CD4-positive, alpha-beta T cell treated with Interleukin-6 for 4 hours (primary cell): ENCODE measurements at regions not wholly inside any gene's neighbourhood (a gene's known extent, or its start where the extent isn't known, plus 50 kb on each side); places are given as distances from the start of the nearest gene placed in this dataset.

Experiments
- DNase-seq: peaks from one replicate; pipeline ENCODE4 v3.0.0-alpha.2; 2020; ENCODE audit warnings: mixed read lengths

- no peak for DNase-seq
These were observed 452.3 kb downstream of the CNTNAP4 start for GRCh38 chr16:76729525-76729924.

GRCh38 chr16:76732894-76733293 lies 455.7 kb downstream of the CNTNAP4 start:
- no peak for DNase-seq

DNA sequence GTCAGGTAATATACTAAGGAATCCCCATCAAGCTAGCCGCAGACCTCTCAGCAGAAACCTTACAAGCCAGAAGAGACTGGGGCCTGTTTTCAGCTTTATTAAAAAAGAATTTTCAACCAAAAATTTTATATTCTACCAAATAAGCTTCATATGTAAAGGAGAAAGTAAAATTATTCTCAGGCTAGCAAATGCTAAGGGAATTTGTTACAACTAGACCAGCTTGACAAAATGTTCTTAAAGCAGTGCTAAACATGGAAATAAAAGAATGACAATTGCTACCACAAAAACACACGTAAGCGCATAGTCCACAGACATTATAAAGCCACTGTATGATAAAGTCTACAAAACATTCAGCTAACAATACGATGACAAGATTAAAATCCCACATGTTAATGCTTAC lies 449.4 kb upstream of the MON1B start:
- no peak for DNase-seq

GRCh38 chr16:76748461-76749348 lies 442.3 kb upstream of the MON1B start:
- DNase-seq: no peak

- no peak for DNase-seq
These were observed 441.1 kb upstream of the MON1B start for GRCh38 chr16:76749780-76750375.

DNA sequence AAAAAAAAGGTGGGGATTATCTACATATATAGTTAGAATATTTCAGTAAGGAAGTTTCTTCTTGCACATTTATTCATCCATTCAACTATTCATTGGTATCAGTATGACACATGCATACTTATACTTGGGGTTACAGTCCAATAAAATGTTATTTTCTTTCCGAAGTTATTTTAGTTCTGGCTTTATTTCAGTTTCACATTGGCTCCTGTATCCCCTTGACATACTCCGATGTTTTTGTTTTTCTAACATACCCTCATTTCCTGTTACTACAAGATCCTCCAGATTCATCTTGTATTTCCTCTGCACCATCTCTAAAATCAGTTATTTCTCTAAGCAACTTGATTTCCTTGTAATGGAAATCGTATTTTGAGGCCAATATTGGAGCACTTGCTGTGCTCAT lies 435.5 kb upstream of the MON1B start:
- no peak for DNase-seq

DNA sequence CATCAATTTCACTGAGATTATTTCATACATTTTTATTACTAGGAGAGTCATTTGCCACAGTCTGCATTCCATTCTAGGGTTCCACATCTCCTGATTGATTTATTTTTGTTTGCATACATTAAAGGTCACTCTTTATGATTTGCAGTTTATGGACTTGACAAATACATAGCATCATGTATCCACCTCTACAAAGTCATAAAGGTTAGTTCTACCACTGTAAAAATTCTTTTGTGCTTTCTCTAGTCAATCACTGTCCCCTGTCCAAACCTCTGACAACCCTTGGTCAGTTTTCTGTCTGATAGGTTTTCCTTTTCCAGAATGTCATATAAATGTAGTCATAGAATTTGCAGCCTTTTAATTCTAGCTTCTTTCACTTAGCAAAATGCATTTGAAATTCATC lies 434.6 kb upstream of the MON1B start:
- no peak for DNase-seq

GRCh38 chr16:76756951-76757350 lies 434.0 kb upstream of the MON1B start:
- DNase-seq: no peak

- DNase-seq: no peak
These were observed 424.5 kb upstream of the MON1B start for GRCh38 chr16:76766538-76766937.

GRCh38 chr16:76768316-76768715 lies 422.7 kb upstream of the MON1B start:
- DNase-seq: no peak

DNA sequence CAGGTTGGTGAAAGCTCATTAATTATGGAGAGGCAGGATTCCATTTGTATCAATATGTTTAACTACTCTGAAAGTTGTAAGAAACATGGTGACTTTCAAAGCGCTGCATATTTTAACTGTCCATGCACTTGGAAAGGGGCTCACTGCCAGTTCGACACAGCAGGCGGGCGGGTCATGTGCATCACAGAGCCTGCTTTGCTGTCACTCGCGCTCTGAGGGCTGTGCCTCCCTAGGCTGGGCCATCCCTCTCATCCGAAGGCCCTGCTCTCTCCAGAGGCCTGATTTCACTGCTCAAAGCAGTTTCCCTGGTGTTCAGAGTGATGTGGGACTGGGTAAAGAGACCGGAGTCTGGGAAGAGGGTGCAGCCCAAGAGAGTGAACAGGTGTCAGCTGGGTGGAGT lies 422.0 kb upstream of the MON1B start:
- no peak for DNase-seq

DNA sequence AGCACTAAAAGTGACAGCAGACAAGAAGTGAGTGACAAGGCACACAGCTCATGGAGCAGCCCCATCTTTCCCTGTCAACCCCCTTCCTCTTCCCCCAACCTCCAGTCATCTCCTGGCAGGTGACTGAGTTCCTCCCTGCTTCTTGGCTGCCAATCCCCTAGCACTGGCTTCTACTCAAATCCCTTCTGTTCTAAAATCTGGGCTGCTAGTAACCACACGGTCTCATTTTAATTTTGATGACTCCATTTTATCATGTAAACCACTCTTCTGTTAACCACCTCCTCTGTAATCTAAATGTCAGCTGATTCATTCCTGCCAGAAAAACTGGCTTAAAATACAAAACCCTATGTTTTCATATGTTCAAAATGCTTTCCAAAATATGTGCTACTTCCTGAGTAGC lies 419.8 kb upstream of the MON1B start:
- no peak for DNase-seq

- DNase-seq: no peak
These were observed 413.1 kb upstream of the MON1B start for GRCh38 chr16:76777721-76778465.

- no peak for DNase-seq
These were observed 410.4 kb upstream of the MON1B start for GRCh38 chr16:76780556-76780955.

- DNase-seq: no peak
These were observed 406.5 kb upstream of the MON1B start for GRCh38 chr16:76784530-76784929.

DNA sequence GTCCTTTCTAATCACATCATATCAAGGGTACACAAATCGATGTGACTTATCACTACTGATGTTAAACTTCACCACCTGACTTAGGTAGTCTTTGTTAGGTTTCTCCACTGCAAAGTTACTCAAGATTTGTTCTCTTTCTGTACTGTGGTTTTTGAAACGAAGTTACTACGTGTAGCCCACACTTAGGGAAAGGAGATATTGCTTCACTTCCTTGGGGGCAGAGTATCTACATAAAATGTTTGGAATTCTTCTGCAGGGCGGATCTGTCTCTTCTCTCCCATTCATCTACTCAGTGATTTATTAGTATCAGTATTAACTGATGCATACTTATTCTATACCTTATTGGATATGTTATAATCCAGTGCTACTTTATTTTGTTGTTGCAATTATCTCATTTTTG lies 403.6 kb upstream of the MON1B start:
- DNase-seq: no peak

GRCh38 chr16:76791151-76791550 lies 399.8 kb upstream of the MON1B start:
- no peak for DNase-seq

GRCh38 chr16:76796416-76796815 lies 394.6 kb upstream of the MON1B start:
- DNase-seq: no peak

GRCh38 chr16:76796978-76797377 lies 394.0 kb upstream of the MON1B start:
- no peak for DNase-seq

DNA sequence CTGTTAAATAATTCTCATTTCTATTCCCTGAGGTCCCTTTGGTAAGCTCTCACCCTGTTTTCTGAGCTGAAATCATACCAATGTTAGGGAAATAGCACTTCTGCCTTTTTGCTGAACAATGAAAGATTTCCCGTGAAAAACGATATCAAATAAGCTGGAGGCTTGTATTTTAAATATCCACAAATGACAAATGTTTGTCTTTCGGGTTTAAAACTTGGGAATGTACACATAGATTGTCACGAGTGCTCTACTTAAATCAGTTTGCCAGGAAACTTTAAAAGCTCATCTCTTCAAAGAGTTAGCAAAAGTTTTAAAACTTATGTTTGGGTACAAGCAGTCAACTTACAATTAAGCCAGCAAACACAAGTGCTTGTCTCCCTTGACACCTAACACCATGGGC lies 393.5 kb upstream of the MON1B start:
- no peak for DNase-seq

DNA sequence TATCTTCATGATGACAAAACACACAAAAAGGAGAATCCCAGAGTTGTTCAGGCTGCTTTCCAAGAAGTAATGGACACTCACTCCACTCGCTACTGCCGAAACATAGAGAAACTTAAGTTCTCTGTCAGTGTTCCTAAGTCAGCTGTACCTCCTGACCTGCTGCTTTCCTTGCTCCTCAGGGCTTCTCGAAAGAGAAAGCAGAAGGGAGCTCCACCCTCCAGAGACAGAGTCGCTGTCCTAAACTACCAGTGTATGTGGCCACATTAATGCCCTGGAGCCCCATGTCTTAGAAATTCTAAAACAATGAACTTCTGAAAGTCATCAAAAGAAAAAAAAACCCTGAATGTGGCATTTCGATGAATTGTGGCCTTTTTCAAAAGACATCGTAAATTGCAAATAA lies 390.8 kb upstream of the MON1B start:
- DNase-seq: no peak

DNA sequence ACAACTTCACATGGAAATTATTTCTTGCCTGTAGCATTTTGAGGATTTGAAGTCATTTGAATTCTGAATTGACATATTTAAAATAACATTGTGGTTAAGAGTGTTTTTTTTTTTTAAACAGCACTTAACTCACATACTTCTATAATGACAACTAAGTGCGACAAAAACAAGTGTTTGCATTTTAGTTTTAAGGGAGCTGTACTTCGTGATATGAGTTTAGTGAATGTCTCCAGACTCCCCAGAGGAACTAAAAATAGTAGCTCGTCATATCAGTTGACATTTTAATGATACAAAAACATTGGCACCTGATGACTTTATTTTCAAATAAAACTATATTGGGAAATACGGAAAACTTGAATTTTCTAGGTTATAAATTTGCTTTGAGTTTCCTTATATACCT lies 389.6 kb upstream of the MON1B start:
- no peak for DNase-seq

GRCh38 chr16:76816475-76816874 lies 374.5 kb upstream of the MON1B start:
- no peak for DNase-seq

DNA sequence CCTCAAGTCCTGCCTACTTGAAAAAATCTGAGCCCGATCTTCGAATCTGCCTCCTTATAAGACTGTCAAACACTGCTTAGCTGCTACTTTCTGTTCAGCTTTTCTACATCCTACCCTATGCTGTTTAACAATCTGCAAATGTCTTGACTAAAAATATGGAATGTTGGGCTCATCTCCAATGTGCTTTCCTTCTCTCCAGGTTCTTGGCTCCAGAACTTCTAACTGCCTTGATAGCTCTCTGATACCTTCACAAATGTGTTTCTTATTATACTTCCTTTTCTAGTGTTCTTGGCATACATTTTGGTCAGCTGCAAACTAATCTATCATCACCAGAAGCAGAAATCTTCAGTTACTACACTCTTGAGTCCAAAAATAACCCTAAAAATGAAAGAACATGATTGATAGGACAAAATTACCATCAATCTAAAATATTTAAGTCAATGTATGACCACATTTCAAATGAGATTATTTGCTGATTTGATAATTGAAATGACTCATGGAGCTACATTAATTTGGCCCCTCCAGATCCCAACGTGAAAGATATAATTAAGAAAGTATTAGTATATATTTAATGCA lies 372.3 kb upstream of the MON1B start:
- DNase-seq: no peak
